ENCODE measurements at regions not wholly inside any gene's neighbourhood (a gene's known extent, or its start where the extent isn't known, plus 50 kb on each side); places are given as distances from the start of the nearest gene placed in this dataset.

DNA sequence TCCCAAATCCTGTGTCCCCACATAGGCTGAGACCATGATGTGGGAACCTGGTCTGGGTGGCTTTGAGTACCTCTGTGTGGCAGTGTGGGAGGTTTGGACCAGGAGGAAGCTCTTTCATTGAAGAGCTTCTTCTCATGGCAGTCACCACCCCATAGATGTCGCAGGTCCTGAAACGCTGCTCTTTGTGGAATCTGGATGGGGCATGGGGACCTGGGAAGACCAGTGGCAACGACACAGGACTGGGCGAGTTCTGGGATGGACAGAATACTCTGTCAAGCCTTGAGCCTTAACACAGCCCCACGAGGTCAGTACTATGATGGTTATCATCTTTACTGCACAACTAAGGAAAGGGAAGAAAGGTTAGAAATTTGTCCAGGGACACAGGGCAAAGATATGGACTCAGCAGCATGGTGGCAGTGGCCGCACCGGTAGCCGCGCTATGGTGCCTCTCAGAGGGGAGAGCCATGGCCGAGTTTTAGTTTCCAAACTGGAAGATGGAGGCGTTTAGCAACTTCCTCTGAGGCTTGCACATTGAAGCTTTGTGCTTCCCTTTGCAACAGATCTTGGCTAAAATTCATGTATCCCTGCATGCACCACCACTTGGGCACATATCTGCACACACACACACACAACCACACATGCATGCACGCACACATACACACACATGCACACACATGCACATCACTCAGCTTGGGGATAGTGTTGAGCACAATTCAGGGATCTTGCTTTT, 117.7 kb upstream of the C1orf174 start:
- TF ChIP-seq, protein P1, sequence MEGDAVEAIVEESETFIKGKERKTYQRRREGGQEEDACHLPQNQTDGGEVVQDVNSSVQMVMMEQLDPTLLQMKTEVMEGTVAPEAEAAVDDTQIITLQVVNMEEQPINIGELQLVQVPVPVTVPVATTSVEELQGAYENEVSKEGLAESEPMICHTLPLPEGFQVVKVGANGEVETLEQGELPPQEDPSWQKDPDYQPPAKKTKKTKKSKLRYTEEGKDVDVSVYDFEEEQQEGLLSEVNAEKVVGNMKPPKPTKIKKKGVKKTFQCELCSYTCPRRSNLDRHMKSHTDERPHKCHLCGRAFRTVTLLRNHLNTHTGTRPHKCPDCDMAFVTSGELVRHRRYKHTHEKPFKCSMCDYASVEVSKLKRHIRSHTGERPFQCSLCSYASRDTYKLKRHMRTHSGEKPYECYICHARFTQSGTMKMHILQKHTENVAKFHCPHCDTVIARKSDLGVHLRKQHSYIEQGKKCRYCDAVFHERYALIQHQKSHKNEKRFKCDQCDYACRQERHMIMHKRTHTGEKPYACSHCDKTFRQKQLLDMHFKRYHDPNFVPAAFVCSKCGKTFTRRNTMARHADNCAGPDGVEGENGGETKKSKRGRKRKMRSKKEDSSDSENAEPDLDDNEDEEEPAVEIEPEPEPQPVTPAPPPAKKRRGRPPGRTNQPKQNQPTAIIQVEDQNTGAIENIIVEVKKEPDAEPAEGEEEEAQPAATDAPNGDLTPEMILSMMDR (conservative IDR thresholded peaks at IDR 0.05; ENCODE audit: low read depth, low read length), result no peak
- H3K4me3 ChIP-seq (ENCODE audit: low read length), result no peak overlapping the region
- DNase-seq (ENCODE audit: low read depth), result no peak

DNA sequence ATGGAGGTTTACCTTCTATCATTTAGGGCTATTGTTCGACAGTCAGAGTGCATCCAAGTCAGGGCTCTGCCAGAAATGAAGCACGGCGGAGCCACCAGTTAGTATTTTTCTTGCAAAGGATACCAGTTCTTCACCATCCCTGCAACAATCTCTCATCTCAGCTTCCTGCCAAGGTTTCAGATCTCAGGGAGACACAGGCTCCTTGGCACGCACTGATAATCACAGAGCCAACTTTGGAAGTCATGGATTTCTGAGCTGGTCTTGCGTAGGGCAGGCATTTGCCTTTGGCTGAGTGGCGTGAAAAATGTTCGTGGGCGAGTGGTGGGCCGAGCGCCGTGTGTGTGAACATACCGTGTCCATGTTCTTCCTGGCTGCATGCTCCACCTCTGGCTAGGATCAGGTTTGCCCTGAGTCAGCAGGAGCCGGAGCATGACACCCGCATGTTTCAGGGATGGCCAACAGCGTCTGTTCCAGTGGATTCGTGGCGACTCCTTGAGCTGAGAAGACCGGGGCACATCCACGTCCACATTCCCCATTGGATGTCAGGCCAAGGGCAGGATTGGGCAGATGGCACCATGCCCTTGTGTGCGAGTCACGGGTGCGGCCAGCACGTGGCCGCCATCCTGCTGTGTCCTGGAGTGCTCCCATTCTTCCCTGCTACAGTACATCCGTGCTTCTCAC, 118.5 kb upstream of the C1orf174 start:
- TF ChIP-seq, protein P1 (conservative IDR thresholded peaks at IDR 0.05; ENCODE audit: low read depth, low read length), result no peak
- DNase-seq (ENCODE audit: low read depth), result no peak
- H3K4me3 ChIP-seq (ENCODE audit: low read length), result no peak overlapping the region

DNA sequence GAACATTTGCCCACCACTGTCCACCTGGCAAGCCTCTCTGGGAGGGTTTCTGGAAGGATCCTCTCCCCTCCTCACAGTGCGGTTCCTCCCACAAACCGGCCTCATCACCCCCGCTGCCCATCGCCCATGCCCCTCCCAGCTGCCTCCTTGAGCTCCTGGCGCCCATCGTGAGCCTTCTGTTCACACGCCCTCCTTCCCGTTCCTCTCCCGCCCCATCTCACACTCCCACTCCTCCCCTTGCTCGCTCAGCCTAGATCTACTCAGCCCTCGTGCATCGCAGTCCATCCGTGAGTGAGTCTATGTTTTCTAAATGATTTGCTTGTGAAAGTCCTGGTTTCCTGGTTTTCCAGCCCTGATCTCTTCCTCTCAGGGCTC, 119.1 kb upstream of the C1orf174 start:
- no peak for DNase-seq (ENCODE audit: low read depth)
- TF ChIP-seq, protein P1 (conservative IDR thresholded peaks at IDR 0.05; ENCODE audit: low read depth, low read length), result no peak

DNA sequence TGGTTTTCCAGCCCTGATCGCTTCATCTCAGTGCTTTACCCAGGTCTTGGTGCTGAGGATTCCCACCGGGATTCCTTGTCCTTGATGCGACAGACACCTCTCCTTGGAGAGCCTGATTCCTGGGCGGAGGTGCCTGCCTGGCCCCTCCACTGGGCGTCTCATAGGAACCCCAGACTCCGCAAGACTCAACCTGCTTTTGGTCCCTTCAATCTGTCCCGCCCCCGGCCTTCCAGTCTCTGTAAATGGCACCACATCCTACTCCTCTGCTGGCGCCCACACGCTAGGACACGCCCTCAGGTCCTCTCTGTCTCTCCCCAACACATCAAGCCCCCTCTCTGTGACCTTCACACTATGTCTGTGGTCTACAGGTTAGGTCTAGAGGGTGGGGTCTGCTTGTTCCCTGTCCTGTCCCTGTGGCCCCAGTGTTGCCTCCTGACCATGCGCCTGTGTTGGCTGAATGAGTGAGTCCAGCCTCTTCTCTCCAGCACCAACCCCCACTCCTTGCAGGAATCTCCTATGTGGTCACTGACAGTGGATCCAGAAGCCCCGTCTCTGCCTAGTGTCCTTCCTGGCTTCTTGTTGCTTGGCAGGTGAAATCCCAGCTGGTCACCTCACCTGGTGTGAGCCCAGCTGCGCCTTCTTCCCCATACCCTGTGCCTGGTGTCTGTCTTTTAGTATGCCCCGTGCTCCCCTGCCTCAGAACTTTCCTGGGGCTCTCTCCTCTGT, 119.7 kb upstream of the C1orf174 start:
- TF ChIP-seq, protein P1 (conservative IDR thresholded peaks at IDR 0.05; ENCODE audit: low read depth, low read length), result no peak

More for the DNA sequence above, 119.1 kb upstream of the C1orf174 start:
- H3K4me3 ChIP-seq (ENCODE audit: low read length), result no peak overlapping the region

DNA sequence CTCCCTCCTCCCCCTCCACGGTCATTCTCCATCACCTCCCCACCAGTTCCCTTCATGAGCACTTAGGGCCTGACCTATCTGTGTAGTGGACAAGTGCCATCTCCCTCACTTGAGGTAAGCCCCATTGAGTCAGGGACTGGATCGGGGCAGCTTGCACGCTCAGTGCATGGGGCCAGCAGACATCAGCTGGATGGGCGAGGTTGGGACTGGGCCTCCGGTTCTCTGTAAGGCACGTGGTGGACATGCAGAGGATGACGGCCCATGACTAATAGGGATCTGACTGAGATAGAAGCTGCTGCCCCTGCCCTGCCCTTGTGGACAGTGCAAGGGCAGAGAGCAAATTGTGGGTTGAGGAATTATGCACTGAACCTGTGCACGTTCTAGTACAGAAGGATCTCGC, 120.4 kb upstream of the C1orf174 start:
- H3K4me3 ChIP-seq (ENCODE audit: low read length), result no peak overlapping the region
- TF ChIP-seq, protein P1 (conservative IDR thresholded peaks at IDR 0.05; ENCODE audit: low read depth, low read length), result no peak
- DNase-seq (ENCODE audit: low read depth), result no peak

More for the DNA sequence above, 119.7 kb upstream of the C1orf174 start:
- DNase-seq (ENCODE audit: low read depth), result no peak
- H3K4me3 ChIP-seq (ENCODE audit: low read length), result no peak overlapping the region

DNA sequence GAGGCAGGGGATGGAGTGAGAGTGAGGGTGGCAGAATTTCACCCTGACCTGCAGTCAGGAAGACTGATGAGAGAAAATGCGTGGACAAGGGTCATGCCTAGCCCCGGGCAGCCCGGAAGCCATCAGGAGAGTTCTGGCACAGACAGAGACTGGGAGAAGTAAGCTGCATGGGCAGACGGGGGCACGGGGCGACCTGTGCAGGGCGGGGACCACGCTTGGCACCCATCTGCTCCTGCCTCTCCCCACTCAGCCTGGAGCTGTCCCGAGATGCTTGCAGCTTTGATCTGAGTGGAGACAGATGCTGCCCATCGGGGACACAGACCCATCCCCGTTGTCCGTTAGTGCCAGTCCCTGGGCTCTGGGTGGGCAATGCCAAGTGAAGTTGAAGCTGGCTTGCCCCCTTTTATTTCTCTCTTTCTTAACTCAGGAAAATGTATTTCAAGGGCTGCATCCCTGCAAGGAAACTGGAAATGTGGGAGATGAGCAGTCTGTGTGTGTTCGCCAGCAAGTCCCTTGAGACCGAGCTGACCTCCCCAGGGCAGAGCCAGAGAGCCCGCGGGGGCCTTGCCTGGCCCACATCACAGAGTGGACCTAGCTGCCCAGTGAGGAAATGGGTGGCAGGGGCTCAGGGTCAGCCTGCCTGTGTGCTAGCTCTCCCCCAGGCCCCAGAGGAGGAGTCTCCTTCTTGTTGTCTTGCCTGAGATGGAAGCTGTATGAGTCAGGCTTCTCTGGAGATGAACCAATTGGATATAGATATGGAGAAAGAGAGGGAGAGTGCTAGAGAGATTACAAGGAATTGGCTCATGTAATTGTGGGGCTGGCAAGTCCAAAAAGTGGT, 121.3 kb upstream of the C1orf174 start:
- no peak overlapping the region for H3K4me3 ChIP-seq (ENCODE audit: low read length)
- TF ChIP-seq, protein P1 (conservative IDR thresholded peaks at IDR 0.05; ENCODE audit: low read depth, low read length), result no peak
- no peak for DNase-seq (ENCODE audit: low read depth)
